ENCODE measurements at regions not wholly inside any gene's neighbourhood (a gene's known extent, or its start where the extent isn't known, plus 50 kb on each side); places are given as distances from the start of the nearest gene placed in this dataset.
A peak's percentile ranks its signal among the peaks of the same experiment; 100 is the strongest.
"Not testable (repeated sequence)": the region's sequence is repeated elsewhere in the genome, so short reads cannot be mapped to it uniquely, and the experiment has no call there.

GRCh38 chr3:177339220-177339703, 142.0 kb upstream of the TBL1XR1 start:
- not testable (repeated sequence) for DNase-seq

- DNase-seq, result no peak
Observed at GRCh38 chr3:177340243-177340830, 143.1 kb upstream of the TBL1XR1 start.

GRCh38 chr3:177341736-177342419, 144.6 kb upstream of the TBL1XR1 start:
- no peak for DNase-seq

- no peak for DNase-seq
Observed at GRCh38 chr3:177343122-177343625, 145.9 kb upstream of the TBL1XR1 start.

- DNase-seq, result peak in 1 of 2 experiments; percentile 11
Observed at GRCh38 chr3:177345049-177345972, 148.0 kb upstream of the TBL1XR1 start.

- no peak for DNase-seq
Observed at GRCh38 chr3:177345973-177346503, 148.8 kb upstream of the TBL1XR1 start.

GRCh38 chr3:177346878-177347277, 149.6 kb upstream of the TBL1XR1 start:
- DNase-seq, result no peak

GRCh38 chr3:177347611-177348010, 150.3 kb upstream of the TBL1XR1 start:
- DNase-seq, result no peak

- no peak for DNase-seq
Observed at GRCh38 chr3:177348974-177349373, 151.7 kb upstream of the TBL1XR1 start.

GRCh38 chr3:177349384-177349783, 152.1 kb upstream of the TBL1XR1 start:
- DNase-seq, result no peak

- DNase-seq, result no peak
Observed at GRCh38 chr3:177350121-177350520, 152.8 kb upstream of the TBL1XR1 start.

- DNase-seq, result no peak
Observed at GRCh38 chr3:177351206-177351605, 153.9 kb upstream of the TBL1XR1 start.

- no peak for DNase-seq
Observed at GRCh38 chr3:177351757-177352158, 154.5 kb upstream of the TBL1XR1 start.

GRCh38 chr3:177352424-177352823, 155.1 kb upstream of the TBL1XR1 start:
- DNase-seq, result no peak

- DNase-seq, result no peak
Observed at GRCh38 chr3:177353140-177353539, 155.9 kb upstream of the TBL1XR1 start.

- not testable (repeated sequence) for DNase-seq
Observed at GRCh38 chr3:177353879-177354278, 156.6 kb upstream of the TBL1XR1 start.

- DNase-seq, result no peak
Observed at GRCh38 chr3:177354466-177354865, 157.2 kb upstream of the TBL1XR1 start.

- DNase-seq, result no peak
Observed at GRCh38 chr3:177356113-177356512, 158.8 kb upstream of the TBL1XR1 start.

- no peak for DNase-seq
Observed at GRCh38 chr3:177356952-177357351, 159.7 kb upstream of the TBL1XR1 start.

GRCh38 chr3:177357352-177358090, 160.2 kb upstream of the TBL1XR1 start:
- DNase-seq, result peak in 1 of 2 experiments; percentile 23

- no peak for DNase-seq
Observed at GRCh38 chr3:177358091-177358976, 161.1 kb upstream of the TBL1XR1 start.
